GM12875 (cell line): ENCODE measurements at regions not wholly inside any gene's neighbourhood (a gene's known extent, or its start where the extent isn't known, plus 50 kb on each side); places are given as distances from the start of the nearest gene placed in this dataset.
A peak's percentile ranks its signal among the peaks of the same experiment; 100 is the strongest.

Experiments
- H3K4me3 ChIP-seq: one replicate; pipeline ENCODE4 v1.5.1; 2011; ENCODE audit warnings: low read depth, low read length, control low read depth
- TF ChIP-seq, protein P1 (sequence below): IDR thresholded peaks from 2 replicates; pipeline ENCODE4 v1.5.1; 2011; ENCODE audit warnings: low read depth, mild to moderate bottlenecking, control low read depth, inconsistent platforms, low read length, moderate library complexity, borderline replicate concordance; ENCODE audit not compliant: insufficient read depth

DNA sequence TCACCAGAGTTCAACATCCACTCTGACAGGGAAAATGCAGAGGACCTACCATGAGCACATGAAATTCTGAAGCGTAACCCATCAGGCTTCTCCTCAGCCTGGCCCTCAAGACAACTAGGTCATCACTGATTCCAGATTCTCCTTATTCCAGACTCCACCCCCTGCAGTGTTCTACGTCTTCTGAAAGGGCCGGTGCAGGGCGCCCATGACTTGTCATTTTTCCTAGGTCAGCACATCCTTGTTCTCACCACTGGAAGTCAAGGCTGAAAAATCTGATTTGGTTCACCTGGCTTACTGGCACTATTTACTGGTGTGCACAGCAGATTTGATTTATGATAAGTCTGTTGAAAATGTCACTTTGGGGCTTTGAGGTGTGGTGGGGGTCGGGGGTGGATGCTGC, 140.9 kb upstream of the KLF3 start:
- H3K4me3 ChIP-seq: no peak overlapping the region
- TF ChIP-seq, protein P1, sequence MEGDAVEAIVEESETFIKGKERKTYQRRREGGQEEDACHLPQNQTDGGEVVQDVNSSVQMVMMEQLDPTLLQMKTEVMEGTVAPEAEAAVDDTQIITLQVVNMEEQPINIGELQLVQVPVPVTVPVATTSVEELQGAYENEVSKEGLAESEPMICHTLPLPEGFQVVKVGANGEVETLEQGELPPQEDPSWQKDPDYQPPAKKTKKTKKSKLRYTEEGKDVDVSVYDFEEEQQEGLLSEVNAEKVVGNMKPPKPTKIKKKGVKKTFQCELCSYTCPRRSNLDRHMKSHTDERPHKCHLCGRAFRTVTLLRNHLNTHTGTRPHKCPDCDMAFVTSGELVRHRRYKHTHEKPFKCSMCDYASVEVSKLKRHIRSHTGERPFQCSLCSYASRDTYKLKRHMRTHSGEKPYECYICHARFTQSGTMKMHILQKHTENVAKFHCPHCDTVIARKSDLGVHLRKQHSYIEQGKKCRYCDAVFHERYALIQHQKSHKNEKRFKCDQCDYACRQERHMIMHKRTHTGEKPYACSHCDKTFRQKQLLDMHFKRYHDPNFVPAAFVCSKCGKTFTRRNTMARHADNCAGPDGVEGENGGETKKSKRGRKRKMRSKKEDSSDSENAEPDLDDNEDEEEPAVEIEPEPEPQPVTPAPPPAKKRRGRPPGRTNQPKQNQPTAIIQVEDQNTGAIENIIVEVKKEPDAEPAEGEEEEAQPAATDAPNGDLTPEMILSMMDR: no peak

DNA sequence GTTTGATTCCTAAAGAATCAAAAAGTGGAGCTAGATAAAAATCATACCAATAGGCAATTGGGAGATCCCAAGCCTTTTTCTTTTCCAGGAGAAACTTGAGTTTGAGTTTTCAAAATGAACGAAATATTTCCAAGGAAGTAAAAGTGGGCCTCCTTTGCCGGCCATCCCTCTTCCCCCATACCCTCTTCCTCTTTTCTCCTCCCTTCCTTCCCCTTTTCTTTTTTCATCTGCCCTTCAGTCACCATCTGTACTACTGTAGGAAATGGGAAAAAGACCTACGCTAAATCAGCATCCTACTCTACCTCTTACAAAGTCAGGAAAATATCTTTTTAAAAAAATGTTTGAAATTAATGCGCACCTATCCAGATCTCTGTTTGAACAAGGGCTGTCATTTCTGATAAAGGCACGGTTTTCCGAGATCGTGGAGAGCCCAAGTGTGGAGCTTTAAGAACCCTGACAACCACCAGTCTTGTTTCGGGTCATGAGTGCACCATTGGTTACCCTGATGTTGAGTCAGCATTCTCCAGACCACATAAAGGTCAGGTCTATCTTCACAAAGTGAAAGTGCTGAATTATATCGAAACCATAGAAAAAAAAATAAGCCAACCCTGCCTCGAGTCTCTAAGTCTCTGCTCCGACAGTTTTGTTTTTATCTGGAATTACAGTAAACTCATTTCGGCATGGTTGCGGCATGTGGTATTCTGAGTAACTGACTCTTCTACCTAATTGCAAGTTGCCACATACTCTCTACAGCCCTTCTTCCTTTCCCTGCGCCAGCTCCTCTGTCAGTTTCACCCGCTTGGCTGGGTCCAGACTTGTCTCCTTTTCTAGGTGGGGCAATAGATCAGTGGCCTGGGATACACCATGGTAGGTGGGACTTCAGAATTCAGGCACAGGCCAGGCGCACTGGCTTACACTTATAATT, 140.2 kb upstream of the KLF3 start:
- TF ChIP-seq, protein P1: no peak
- peak overlapping the region; percentile 37 for H3K4me3 ChIP-seq

DNA sequence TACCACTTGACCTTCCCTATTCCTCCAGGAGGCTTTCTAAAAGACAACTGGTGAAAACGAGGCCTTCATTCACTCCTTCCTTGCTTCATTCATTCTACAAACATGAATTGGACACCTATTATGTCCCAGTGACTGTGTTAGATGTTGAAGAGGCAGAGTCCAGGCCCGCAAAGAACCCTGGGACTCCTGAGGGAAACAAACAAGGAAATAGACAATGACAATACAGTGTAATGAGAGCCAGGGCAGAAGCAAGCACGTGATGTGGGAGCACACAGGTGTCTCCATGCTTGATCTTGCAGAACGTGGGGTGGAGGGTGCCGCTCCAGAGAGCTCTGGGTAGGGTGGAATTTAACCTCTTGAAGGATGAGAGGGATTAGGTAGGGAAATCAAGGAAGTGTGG, 137.6 kb upstream of the KLF3 start:
- no peak overlapping the region for H3K4me3 ChIP-seq
- TF ChIP-seq, protein P1: no peak

DNA sequence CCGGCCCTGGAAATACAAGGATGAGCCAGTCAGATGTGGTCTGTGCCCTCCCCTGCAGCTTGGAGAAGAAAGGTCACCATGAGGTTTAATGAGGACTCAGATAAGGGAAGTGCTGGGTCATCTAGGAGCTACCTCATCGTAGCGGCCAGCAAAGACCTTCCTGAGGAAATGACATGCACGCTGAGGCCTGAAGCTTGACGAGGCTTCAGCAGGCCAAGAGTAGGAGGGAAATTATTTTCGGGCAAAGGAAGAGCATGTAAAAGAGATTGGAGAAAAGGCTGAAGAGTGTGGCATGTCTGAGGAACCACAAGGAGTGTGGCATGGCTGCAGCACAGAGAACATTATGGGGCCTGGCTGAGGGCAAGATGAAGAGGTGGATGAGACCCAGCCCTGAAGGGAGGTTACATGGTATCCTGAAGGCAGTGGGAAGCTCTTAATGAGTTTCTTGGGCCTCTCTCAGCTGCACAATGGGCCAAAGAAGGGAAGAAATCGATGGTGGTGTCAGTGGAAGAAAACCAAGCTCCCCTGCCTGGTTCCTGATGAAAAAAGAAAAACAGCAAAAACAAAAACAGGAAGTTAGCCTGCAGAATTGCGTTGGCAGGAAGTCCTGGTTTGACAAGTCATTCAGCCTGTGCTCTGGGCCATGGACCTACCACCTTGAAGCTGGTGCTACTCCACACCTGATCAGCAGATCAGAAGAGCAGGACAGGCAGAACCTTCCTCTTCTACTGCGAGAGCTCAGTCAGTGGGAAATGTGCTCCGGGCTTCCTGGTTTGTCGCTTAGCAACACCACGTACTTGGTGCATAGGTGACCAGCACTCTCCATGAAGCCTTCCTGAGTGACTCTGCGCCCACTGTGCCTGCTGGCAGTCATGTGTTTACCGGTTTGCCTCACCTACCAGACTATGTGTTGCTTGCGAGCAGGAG, 134.5 kb upstream of the KLF3 start:
- TF ChIP-seq, protein P1: no peak
- no peak overlapping the region for H3K4me3 ChIP-seq

DNA sequence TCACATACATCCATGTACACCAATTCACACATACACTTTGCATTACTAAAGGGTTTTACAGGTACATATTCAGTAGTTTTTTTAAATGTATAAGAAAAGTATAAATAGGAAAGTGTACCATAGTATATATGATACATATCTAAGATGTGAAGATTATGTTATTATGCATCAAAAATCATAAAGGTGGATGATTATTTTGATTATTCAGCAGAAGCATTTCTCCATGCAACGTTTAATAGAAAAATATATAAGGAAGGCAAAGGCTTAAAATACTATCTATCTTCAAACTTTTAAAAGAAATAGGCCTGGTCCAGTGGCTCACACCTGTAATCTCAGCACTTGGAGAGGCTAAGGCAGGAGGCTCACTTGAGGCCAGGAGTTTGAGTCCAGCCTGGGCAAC, 133.5 kb upstream of the KLF3 start:
- H3K4me3 ChIP-seq: no peak overlapping the region
- TF ChIP-seq, protein P1: no peak

DNA sequence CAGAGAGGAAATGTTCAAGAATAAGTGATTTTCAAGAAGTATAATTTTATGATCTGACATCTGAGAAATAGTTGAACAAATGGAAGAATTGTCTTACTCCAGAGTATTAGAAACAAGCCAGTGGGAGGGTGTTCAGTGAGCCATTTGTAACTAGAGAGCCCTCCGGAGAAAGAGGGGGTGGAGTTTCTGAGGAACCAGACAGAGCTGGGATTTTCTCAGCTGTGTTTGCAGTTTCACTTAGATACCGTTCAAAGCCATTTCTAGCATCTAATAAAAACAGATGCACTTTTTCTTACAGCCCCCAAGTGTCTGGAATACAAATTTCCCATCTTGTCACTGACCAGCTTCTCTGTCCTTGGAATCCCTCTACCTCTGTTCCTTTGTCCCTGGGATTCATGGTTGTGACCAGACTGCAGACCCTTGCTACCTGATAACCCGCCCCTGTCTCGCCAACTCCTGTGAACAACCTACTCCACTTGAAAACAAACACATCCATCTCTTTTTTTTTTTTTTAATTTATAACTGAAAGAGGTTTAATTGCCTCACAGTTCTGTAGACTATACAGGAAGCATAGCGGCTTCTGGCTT, 132.8 kb upstream of the KLF3 start:
- TF ChIP-seq, protein P1: no peak
- no peak overlapping the region for H3K4me3 ChIP-seq
